ENCODE measurements at regions not wholly inside any gene's neighbourhood (a gene's known extent, or its start where the extent isn't known, plus 50 kb on each side); places are given as distances from the start of the nearest gene placed in this dataset.

DNA sequence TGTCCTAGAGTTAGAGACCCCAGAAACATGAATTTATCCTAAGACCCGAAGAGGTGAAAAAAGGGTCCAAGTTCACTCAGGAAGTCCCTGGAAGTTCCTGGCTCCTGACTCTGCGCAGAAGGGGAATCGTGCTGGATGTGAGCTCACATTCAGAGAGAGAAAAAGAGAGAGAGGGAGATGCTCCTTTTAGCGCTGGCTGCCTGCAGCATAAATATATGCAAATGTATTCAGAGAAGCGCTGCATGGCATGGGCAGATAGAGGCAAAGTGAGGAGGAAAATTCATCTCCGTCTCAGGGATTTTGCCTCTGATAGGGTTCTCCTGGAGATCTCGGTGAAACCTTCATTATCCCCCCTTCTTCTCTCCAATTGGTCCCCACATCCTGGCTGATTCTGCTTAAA is 517.2 kb downstream of the MN1 start:
- TF ChIP-seq EZH2 (IDR thresholded peaks at IDR 0.05; ENCODE audit: borderline replicate concordance, low read depth, low read length, poor library complexity, severe bottlenecking) = no peak
- TF ChIP-seq, protein P1, sequence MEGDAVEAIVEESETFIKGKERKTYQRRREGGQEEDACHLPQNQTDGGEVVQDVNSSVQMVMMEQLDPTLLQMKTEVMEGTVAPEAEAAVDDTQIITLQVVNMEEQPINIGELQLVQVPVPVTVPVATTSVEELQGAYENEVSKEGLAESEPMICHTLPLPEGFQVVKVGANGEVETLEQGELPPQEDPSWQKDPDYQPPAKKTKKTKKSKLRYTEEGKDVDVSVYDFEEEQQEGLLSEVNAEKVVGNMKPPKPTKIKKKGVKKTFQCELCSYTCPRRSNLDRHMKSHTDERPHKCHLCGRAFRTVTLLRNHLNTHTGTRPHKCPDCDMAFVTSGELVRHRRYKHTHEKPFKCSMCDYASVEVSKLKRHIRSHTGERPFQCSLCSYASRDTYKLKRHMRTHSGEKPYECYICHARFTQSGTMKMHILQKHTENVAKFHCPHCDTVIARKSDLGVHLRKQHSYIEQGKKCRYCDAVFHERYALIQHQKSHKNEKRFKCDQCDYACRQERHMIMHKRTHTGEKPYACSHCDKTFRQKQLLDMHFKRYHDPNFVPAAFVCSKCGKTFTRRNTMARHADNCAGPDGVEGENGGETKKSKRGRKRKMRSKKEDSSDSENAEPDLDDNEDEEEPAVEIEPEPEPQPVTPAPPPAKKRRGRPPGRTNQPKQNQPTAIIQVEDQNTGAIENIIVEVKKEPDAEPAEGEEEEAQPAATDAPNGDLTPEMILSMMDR (conservative IDR thresholded peaks at IDR 0.05; ENCODE audit: low read depth, low read length) = no peak

Data from A673 (cell line).